Mucosa of descending colon (tissue), 3 donors: ENCODE measurements at regions not wholly inside any gene's neighbourhood (a gene's known extent, or its start where the extent isn't known, plus 50 kb on each side); places are given as distances from the start of the nearest gene placed in this dataset.

Source experiments
- ATAC-seq: fragments of 200-7000 bp; cut with Tn5 transposase; one replicate; pipeline ENCODE4 v1.9.1; 2020; ENCODE audit warnings: mild to moderate bottlenecking, moderate library complexity
- DNase-seq, 3 donors: peaks; one replicate each; pipeline ENCODE4 v3.0.0-alpha.2; 2020
- H3K36me3 ChIP-seq: fragments of 200-600 bp; one replicate; pipeline ENCODE4 v1.8.0; 2021; ENCODE audit warnings: low read depth, mild to moderate bottlenecking
- H3K4me1 ChIP-seq: fragments of 200-600 bp; one replicate; pipeline ENCODE4 v1.8.0; 2021; ENCODE audit warnings: low read depth, mild to moderate bottlenecking
- H3K4me3 ChIP-seq: fragments of 200-600 bp; one replicate; pipeline ENCODE4 v1.8.0; 2021; ENCODE audit warnings: mild to moderate bottlenecking
- H3K9me3 ChIP-seq: fragments of 200-600 bp; one replicate; pipeline ENCODE4 v1.8.0; 2021; ENCODE audit warnings: mild to moderate bottlenecking
- CTCF ChIP-seq: fragments of 200-600 bp; IDR thresholded peaks from one replicate; pipeline ENCODE4 v1.8.0; 2022; ENCODE audit warnings: antibody characterized with exemption, mild to moderate bottlenecking
- intact Hi-C, 2 donors: fragments of 100-400 bp; cut with DNase I in 1 of 2; cut with micrococcal nuclease in 1 of 2; formaldehyde crosslinking; loops; one replicate each; pipeline versions ENCODE4 v1.11.0 to v1.11.1; 2022; cut with DNase I, micrococcal nuclease
- donor health status: DM: no; HTN: no; CAD: no; lungs with moderate emphysema.
- donor health status: DM: no; HTN: no; CAD: no.
- donor health status: DM: no; HTN: yes; CAD: no.

GRCh38 chr11:101726988-101727387, 143.2 kb upstream of the TRPC6 start:
- DNase-seq (no peak), ATAC-seq (no peak)
- Histone ChIP-seq H3K4me3 (no peak overlapping the region), H3K9me3 (no peaks in the 10 kb centered on the region), H3K36me3 (no peaks in the 10 kb centered on the region), H3K4me1 (no peaks in the 10 kb centered on the region)
- intact Hi-C loops: no loop called here
- TF ChIP-seq CTCF: no peak

- Histone ChIP-seq H3K4me1 (no peaks in the 10 kb centered on the region), H3K9me3 (no peaks in the 10 kb centered on the region), H3K36me3 (no peaks in the 10 kb centered on the region), H3K4me3 (no peak overlapping the region)
- ATAC-seq (no peak), DNase-seq (no peak)
- intact Hi-C loops: no loop called here
- TF ChIP-seq CTCF: no peak
Measured at GRCh38 chr11:101723371-101723770, 139.6 kb upstream of the TRPC6 start.

DNA sequence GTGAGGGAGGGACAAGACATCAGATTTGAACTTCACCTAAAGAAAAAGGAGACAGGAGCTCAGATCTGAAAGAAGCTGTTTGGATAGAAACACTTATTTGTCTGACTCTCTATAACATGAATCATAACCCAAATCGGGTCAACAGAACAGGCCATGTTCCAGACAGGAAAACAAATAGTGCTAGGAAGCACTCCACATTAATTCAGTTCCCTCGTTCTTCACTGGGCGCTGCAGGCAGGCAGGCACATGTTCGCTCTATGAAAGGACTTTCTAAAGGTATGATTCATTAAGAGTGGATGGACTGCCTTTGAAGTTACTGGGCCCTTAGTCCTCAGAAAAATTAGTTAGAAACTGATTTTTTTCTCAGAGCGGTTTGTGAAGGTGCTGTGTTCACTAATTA, 137.5 kb upstream of the TRPC6 start:
- no peak for ATAC-seq
- intact Hi-C loops: no loop called here
- no peaks in the 10 kb centered on the region for H3K9me3 ChIP-seq
- no peaks in the 10 kb centered on the region for H3K4me1 ChIP-seq
- no peak for DNase-seq
- TF ChIP-seq CTCF: no peak
- H3K36me3 ChIP-seq: no peaks in the 10 kb centered on the region
- H3K4me3 ChIP-seq: no peak overlapping the region

GRCh38 chr11:101718402-101718801, 134.6 kb upstream of the TRPC6 start:
- ATAC-seq (no peak), DNase-seq (no peak)
- no peak overlapping the region for H3K4me3 ChIP-seq
- no peak for TF ChIP-seq CTCF
- H3K4me1 ChIP-seq: no peaks in the 10 kb centered on the region
- no peaks in the 10 kb centered on the region for H3K36me3 ChIP-seq
- no peaks in the 10 kb centered on the region for H3K9me3 ChIP-seq
- intact Hi-C loops: no loop called here

GRCh38 chr11:101717619-101718018, 133.8 kb upstream of the TRPC6 start:
- no peak for DNase-seq
- intact Hi-C loops: no loop called here
- ATAC-seq: no peak
- no peaks in the 10 kb centered on the region for H3K36me3 ChIP-seq
- no peak for TF ChIP-seq CTCF
- no peaks in the 10 kb centered on the region for H3K9me3 ChIP-seq
- H3K4me1 ChIP-seq: no peaks in the 10 kb centered on the region
- no peak overlapping the region for H3K4me3 ChIP-seq

DNA sequence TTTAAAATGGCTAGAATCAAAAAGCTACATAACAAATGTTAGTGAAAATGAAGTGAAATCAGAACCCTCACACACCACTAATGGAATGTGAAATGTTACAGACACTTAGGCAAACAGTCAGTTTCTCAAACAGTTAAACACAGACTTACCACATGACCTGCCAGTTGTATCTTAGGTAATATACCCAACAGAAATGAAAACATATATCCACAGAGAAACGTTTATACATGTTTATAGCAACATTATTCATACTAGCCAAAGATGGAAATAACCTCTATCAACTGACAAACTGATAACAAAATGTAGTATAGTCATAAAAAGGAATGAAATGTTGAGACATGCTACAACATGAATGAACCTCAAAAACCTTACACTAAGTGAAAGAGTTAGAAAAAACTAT, 131.5 kb upstream of the TRPC6 start:
- no peaks in the 10 kb centered on the region for H3K9me3 ChIP-seq
- ATAC-seq: no peak
- intact Hi-C loops: no loop called here
- DNase-seq: no peak
- no peak overlapping the region for H3K4me3 ChIP-seq
- no peaks in the 10 kb centered on the region for H3K4me1 ChIP-seq
- no peak for TF ChIP-seq CTCF
- no peaks in the 10 kb centered on the region for H3K36me3 ChIP-seq
